Gastroesophageal sphincter (tissue), 3 donors: ENCODE measurements at regions not wholly inside any gene's neighbourhood (a gene's known extent, or its start where the extent isn't known, plus 50 kb on each side); places are given as distances from the start of the nearest gene placed in this dataset.

ENCODE experiments used
- EP300 ChIP-seq: sonication (generic); formaldehyde crosslinking; IDR thresholded peaks from one replicate; pipeline ENCODE4 v1.6.1; 2017; ENCODE audit warnings: antibody characterized with exemption, mild to moderate bottlenecking
- POLR2A ChIP-seq, 2 donors: fragments of 450-650 bp; IDR thresholded peaks; one replicate each; pipeline ENCODE4 v1.6.1; 2017; ENCODE audit warnings: antibody characterized with exemption in 2 of 2, mild to moderate bottlenecking in 2 of 2, moderate library complexity in 1 of 2
- TF ChIP-seq, protein P1 (sequence below), 4 experiments: fragments of 200-600 bp in 2 of 4; fragments of 450-650 bp in 2 of 4; sonication (generic) in 1 of 4; IDR thresholded peaks; one replicate each; pipeline ENCODE4 v1.5.1; 2017 to 2019; ENCODE audit warnings: antibody characterized with exemption in 4 of 4, mild to moderate bottlenecking in 2 of 4, moderate library complexity in 2 of 4

DNA sequence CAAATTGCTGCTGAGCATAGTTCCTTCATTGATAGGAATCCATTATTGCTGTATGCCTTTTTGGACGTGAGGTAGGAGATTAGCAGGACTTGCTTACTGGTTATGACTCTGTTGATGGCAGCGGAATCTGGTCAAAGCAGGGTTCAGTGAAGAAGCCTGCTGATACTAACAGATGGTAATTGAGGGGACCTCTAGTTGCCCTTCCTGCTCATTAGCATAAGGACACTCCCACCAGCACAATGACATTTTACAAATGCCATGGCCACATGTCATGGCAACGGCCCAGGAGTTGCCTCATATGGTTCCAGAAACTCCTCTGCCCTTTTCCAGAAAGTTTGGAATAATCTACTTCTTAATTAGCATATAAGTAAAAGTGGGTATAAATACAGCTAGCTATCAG lies 417.5 kb downstream of the CDC14C start:
- TF ChIP-seq, protein P1, sequence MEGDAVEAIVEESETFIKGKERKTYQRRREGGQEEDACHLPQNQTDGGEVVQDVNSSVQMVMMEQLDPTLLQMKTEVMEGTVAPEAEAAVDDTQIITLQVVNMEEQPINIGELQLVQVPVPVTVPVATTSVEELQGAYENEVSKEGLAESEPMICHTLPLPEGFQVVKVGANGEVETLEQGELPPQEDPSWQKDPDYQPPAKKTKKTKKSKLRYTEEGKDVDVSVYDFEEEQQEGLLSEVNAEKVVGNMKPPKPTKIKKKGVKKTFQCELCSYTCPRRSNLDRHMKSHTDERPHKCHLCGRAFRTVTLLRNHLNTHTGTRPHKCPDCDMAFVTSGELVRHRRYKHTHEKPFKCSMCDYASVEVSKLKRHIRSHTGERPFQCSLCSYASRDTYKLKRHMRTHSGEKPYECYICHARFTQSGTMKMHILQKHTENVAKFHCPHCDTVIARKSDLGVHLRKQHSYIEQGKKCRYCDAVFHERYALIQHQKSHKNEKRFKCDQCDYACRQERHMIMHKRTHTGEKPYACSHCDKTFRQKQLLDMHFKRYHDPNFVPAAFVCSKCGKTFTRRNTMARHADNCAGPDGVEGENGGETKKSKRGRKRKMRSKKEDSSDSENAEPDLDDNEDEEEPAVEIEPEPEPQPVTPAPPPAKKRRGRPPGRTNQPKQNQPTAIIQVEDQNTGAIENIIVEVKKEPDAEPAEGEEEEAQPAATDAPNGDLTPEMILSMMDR (IDR thresholded peaks at IDR 0.05), result no peak
- TF ChIP-seq POLR2A (IDR thresholded peaks at IDR 0.05), result no peak
- no peak for TF ChIP-seq EP300
